ENCODE measurements at regions not wholly inside any gene's neighbourhood (a gene's known extent, or its start where the extent isn't known, plus 50 kb on each side); places are given as distances from the start of the nearest gene placed in this dataset.

DNA sequence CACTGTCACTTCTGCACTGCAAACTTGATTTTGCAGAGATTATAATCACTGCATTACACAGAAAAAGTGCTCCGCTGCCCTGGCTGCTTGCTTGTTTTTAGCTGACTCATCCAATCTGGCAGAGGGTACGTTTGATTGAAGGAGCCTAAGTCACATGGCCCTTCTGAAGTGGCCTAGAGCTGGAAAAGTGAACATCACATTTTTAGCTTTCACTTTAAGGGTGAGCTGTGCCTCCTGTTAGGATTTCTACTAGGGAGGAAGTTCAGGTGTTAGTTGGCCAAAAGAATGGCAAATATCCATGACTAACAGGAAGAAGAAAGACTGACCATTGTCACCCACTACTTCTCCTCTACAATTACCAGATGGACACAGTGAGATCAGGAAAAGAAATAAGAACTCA, 889.1 kb upstream of the MAP3K7 start (continued):
- TF ChIP-seq, protein P1, sequence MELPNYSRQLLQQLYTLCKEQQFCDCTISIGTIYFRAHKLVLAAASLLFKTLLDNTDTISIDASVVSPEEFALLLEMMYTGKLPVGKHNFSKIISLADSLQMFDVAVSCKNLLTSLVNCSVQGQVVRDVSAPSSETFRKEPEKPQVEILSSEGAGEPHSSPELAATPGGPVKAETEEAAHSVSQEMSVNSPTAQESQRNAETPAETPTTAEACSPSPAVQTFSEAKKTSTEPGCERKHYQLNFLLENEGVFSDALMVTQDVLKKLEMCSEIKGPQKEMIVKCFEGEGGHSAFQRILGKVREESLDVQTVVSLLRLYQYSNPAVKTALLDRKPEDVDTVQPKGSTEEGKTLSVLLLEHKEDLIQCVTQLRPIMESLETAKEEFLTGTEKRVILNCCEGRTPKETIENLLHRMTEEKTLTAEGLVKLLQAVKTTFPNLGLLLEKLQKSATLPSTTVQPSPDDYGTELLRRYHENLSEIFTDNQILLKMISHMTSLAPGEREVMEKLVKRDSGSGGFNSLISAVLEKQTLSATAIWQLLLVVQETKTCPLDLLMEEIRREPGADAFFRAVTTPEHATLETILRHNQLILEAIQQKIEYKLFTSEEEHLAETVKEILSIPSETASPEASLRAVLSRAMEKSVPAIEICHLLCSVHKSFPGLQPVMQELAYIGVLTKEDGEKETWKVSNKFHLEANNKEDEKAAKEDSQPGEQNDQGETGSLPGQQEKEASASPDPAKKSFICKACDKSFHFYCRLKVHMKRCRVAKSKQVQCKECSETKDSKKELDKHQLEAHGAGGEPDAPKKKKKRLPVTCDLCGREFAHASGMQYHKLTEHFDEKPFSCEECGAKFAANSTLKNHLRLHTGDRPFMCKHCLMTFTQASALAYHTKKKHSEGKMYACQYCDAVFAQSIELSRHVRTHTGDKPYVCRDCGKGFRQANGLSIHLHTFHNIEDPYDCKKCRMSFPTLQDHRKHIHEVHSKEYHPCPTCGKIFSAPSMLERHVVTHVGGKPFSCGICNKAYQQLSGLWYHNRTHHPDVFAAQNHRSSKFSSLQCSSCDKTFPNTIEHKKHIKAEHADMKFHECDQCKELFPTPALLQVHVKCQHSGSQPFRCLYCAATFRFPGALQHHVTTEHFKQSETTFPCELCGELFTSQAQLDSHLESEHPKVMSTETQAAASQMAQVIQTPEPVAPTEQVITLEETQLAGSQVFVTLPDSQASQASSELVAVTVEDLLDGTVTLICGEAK (IDR thresholded peaks at IDR 0.05; ENCODE audit: borderline replicate concordance): no peak
- no peak for TF ChIP-seq CREB1 (IDR thresholded peaks at IDR 0.05; ENCODE audit: low read depth)
- TF ChIP-seq CHD1 (IDR thresholded peaks at IDR 0.05; ENCODE audit: low read depth, low read length): no peak
- no peak for TF ChIP-seq YBX1 (IDR thresholded peaks at IDR 0.05)
- TF ChIP-seq GABPA (IDR thresholded peaks at IDR 0.05; ENCODE audit: low read depth): no peak
- TF ChIP-seq HDAC2 (IDR thresholded peaks at IDR 0.05): no peak
- no peak for TF ChIP-seq EED (IDR thresholded peaks at IDR 0.05; ENCODE audit: low read depth)
- no peak for TF ChIP-seq SMAD5 (IDR thresholded peaks at IDR 0.05; ENCODE audit: low read depth)
- peak; percentile 87 for TF ChIP-seq BACH1 (IDR thresholded peaks at IDR 0.05; ENCODE audit: borderline replicate concordance)
- no peak for TF ChIP-seq SIN3A (IDR thresholded peaks at IDR 0.05; ENCODE audit: low read depth, low read length)
- 0 out of 2 replicates have a peak, but pooled peaks have one; percentile 15 for TF ChIP-seq SPI1 (IDR thresholded peaks at IDR 0.05; ENCODE audit: borderline replicate concordance, insufficient read depth, low read depth, low read length)
- TF ChIP-seq, protein P2, sequence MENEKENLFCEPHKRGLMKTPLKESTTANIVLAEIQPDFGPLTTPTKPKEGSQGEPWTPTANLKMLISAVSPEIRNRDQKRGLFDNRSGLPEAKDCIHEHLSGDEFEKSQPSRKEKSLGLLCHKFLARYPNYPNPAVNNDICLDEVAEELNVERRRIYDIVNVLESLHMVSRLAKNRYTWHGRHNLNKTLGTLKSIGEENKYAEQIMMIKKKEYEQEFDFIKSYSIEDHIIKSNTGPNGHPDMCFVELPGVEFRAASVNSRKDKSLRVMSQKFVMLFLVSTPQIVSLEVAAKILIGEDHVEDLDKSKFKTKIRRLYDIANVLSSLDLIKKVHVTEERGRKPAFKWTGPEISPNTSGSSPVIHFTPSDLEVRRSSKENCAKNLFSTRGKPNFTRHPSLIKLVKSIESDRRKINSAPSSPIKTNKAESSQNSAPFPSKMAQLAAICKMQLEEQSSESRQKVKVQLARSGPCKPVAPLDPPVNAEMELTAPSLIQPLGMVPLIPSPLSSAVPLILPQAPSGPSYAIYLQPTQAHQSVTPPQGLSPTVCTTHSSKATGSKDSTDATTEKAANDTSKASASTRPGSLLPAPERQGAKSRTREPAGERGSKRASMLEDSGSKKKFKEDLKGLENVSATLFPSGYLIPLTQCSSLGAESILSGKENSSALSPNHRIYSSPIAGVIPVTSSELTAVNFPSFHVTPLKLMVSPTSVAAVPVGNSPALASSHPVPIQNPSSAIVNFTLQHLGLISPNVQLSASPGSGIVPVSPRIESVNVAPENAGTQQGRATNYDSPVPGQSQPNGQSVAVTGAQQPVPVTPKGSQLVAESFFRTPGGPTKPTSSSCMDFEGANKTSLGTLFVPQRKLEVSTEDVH (IDR thresholded peaks at IDR 0.05; ENCODE audit: low read depth, partially characterized antibody): no peak
- TF ChIP-seq EP300 (IDR thresholded peaks at IDR 0.05; ENCODE audit: borderline replicate concordance in 1 of 2, control insufficient read depth in 1 of 2, low read depth in 2 of 2, low read length in 2 of 2): no peak
- no peak for TF ChIP-seq SREBF1 (IDR thresholded peaks at IDR 0.05; ENCODE audit: low read length)
- TF ChIP-seq BHLHE40 (IDR thresholded peaks at IDR 0.05; ENCODE audit: borderline replicate concordance in 1 of 2, low read depth in 2 of 2, low read length in 1 of 2): no peak
- TF ChIP-seq ZNF24 (IDR thresholded peaks at IDR 0.05): no peak
- TF ChIP-seq ETV6 (conservative IDR thresholded peaks at IDR 0.05 in 1 of 2, IDR thresholded peaks at IDR 0.05 in 1 of 2; ENCODE audit: borderline replicate concordance in 1 of 2, low read depth in 1 of 2): no peak
- TF ChIP-seq, protein P3, sequence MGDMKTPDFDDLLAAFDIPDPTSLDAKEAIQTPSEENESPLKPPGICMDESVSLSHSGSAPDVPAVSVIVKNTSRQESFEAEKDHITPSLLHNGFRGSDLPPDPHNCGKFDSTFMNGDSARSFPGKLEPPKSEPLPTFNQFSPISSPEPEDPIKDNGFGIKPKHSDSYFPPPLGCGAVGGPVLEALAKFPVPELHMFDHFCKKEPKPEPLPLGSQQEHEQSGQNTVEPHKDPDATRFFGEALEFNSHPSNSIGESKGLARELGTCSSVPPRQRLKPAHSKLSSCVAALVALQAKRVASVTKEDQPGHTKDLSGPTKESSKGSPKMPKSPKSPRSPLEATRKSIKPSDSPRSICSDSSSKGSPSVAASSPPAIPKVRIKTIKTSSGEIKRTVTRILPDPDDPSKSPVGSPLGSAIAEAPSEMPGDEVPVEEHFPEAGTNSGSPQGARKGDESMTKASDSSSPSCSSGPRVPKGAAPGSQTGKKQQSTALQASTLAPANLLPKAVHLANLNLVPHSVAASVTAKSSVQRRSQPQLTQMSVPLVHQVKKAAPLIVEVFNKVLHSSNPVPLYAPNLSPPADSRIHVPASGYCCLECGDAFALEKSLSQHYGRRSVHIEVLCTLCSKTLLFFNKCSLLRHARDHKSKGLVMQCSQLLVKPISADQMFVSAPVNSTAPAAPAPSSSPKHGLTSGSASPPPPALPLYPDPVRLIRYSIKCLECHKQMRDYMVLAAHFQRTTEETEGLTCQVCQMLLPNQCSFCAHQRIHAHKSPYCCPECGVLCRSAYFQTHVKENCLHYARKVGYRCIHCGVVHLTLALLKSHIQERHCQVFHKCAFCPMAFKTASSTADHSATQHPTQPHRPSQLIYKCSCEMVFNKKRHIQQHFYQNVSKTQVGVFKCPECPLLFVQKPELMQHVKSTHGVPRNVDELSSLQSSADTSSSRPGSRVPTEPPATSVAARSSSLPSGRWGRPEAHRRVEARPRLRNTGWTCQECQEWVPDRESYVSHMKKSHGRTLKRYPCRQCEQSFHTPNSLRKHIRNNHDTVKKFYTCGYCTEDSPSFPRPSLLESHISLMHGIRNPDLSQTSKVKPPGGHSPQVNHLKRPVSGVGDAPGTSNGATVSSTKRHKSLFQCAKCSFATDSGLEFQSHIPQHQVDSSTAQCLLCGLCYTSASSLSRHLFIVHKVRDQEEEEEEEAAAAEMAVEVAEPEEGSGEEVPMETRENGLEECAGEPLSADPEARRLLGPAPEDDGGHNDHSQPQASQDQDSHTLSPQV (IDR thresholded peaks at IDR 0.05): no peak
- no peak for TF ChIP-seq TARDBP (IDR thresholded peaks at IDR 0.05; ENCODE audit: borderline replicate concordance)
- TF ChIP-seq, protein P4, sequence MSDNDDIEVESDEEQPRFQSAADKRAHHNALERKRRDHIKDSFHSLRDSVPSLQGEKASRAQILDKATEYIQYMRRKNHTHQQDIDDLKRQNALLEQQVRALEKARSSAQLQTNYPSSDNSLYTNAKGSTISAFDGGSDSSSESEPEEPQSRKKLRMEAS (IDR thresholded peaks at IDR 0.05; ENCODE audit: low read depth, low read length): peak; percentile 54; the same call in 1 of the 2 replicates

Measured in GM12878 (cell line).